Esophagus muscularis mucosa (tissue), 4 donors: ENCODE measurements at regions not wholly inside any gene's neighbourhood (a gene's known extent, or its start where the extent isn't known, plus 50 kb on each side); places are given as distances from the start of the nearest gene placed in this dataset.

Experiments used
- DNase-seq: peaks from one replicate; pipeline ENCODE4 v3.0.0-alpha.2; 2017; ENCODE audit errors: extremely low spot score
- H3K27ac ChIP-seq, 4 donors: fragments of 200-600 bp; sonication (generic); replicated peaks in 1 of 4; 1 replicate in 3 of 4; 2 replicates in 1 of 4; pipeline ENCODE4 v1.5.1; 2016 to 2019; ENCODE audit warnings: mild to moderate bottlenecking in 1 of 4
- H3K27me3 ChIP-seq, 4 donors: fragments of 200-600 bp; sonication (generic); one replicate each; pipeline versions ENCODE4 v1.5.1 to v1.6.0; 2016 to 2019
- H3K36me3 ChIP-seq, 4 donors: fragments of 200-600 bp; sonication (generic); one replicate each; pipeline ENCODE4 v1.5.1; 2016 to 2019
- H3K4me1 ChIP-seq, 4 donors: fragments of 200-600 bp; sonication (generic); one replicate each; pipeline ENCODE4 v1.5.1; 2016 to 2019
- H3K4me3 ChIP-seq, 4 donors: fragments of 200-600 bp; sonication (generic); 1 replicate in 2 of 4; 2 replicates in 2 of 4; pipeline ENCODE4 v1.5.1; 2016 to 2019; ENCODE audit warnings: mild to moderate bottlenecking in 4 of 4, moderate library complexity in 1 of 4
- H3K9me3 ChIP-seq, 4 donors: fragments of 200-600 bp; sonication (generic); 1 replicate in 3 of 4; 2 replicates in 1 of 4; pipeline ENCODE4 v1.5.1; 2016 to 2019
- CTCF ChIP-seq, 3 experiments: fragments of 200-600 bp in 2 of 3; fragments of 450-650 bp in 1 of 3; sonication (generic) in 2 of 3; IDR thresholded peaks; one replicate each; pipeline ENCODE4 v1.5.1; 2017 to 2019; ENCODE audit warnings: antibody characterized with exemption in 3 of 3, mild to moderate bottlenecking in 2 of 3, moderate library complexity in 1 of 3
- EP300 ChIP-seq: sonication (generic); formaldehyde crosslinking; IDR thresholded peaks from one replicate; pipeline ENCODE4 v1.6.1; 2017; ENCODE audit warnings: antibody characterized with exemption
- POLR2A ChIP-seq: fragments of 450-650 bp; IDR thresholded peaks from one replicate; pipeline ENCODE4 v1.6.1; 2017; ENCODE audit warnings: antibody characterized with exemption, moderate library complexity, mild to moderate bottlenecking, low read depth
- POLR2AphosphoS5 ChIP-seq, 2 donors: sonication (generic); formaldehyde crosslinking; IDR thresholded peaks; one replicate each; pipeline ENCODE4 v1.6.1; 2017; ENCODE audit warnings: antibody characterized with exemption in 2 of 2
- WGBS: methylation state at CpG from one replicate; pipeline ENCODE4 v1.1.5; 2018; 5-methylcytosine and 5-hydroxymethylcytosine counted together
- intact Hi-C: fragments of 100-400 bp; cut with DNase I; formaldehyde crosslinking; loops from one replicate; pipeline ENCODE4 v1.15.1; 2023

GRCh38 chr12:75884465-75884985 lies 147.1 kb downstream of the PHLDA1 start:
- Histone ChIP-seq H3K27me3 (no peaks in the 10 kb centered on the region), H3K36me3 (no peaks in the 10 kb centered on the region), H3K4me3 (no peak overlapping the region), H3K27ac (no peak overlapping the region), H3K9me3 (no peaks in the 10 kb centered on the region), H3K4me1 (peaks cover 0 to 5% (median 0%) of the 10 kb centered on the region in 4 donors)
- intact Hi-C loops = no loop called here
- DNase-seq = no peak
- WGBS = 94% methylated on average over 4 of the region's 4 CpGs
- TF ChIP-seq POLR2AphosphoS5 (IDR thresholded peaks at IDR 0.05) = no peak
- TF ChIP-seq POLR2A = no peak
- no peak for TF ChIP-seq EP300
- no peak for TF ChIP-seq CTCF (IDR thresholded peaks at IDR 0.05)

DNA sequence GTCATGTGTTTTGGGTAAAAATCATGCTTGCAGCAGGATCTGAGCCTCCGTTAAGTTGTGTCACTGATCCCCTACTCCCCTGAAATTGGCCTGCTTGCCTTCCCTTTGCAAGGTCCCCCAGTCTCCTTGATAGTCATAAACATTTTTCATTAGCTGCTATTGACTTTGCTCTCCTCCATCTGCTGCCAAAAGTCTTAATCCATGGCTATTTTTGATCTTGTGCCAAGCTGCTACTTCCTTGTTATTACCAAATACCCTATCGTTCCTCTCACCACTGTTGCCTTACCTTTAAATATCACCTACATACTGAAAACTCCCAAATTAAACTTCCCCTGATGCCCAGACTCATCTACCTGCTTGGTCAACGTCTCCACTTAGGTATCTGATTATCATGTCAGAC lies 148.3 kb downstream of the PHLDA1 start:
- no peaks in the 10 kb centered on the region for H3K36me3 ChIP-seq
- no peaks in the 10 kb centered on the region for H3K4me1 ChIP-seq
- H3K27ac ChIP-seq = no peak overlapping the region
- WGBS = 58% methylated on average over 3 of the region's 3 CpGs
- TF ChIP-seq EP300 (no peak), CTCF (IDR thresholded peaks at IDR 0.05) (no peak), POLR2A (no peak), POLR2AphosphoS5 (IDR thresholded peaks at IDR 0.05) (no peak)
- DNase-seq = no peak
- no peaks in the 10 kb centered on the region for H3K9me3 ChIP-seq
- H3K4me3 ChIP-seq = no peak overlapping the region
- intact Hi-C loops = no loop called here
- no peaks in the 10 kb centered on the region for H3K27me3 ChIP-seq

GRCh38 chr12:75882421-75882820 lies 149.2 kb downstream of the PHLDA1 start:
- DNase-seq = no peak
- no peaks in the 10 kb centered on the region for H3K27me3 ChIP-seq
- H3K27ac ChIP-seq = no peak overlapping the region
- H3K4me1 ChIP-seq = peaks cover 0 to under 1% (median 0%) of the 10 kb centered on the region in 4 donors
- H3K4me3 ChIP-seq = no peak overlapping the region
- intact Hi-C loops = no loop called here
- H3K36me3 ChIP-seq = no peaks in the 10 kb centered on the region
- TF ChIP-seq POLR2AphosphoS5 (IDR thresholded peaks at IDR 0.05) (no peak), CTCF (IDR thresholded peaks at IDR 0.05) (no peak), EP300 (no peak), POLR2A (no peak)
- 78% methylated on average over 3 of the region's 3 CpGs for WGBS
- no peaks in the 10 kb centered on the region for H3K9me3 ChIP-seq

DNA sequence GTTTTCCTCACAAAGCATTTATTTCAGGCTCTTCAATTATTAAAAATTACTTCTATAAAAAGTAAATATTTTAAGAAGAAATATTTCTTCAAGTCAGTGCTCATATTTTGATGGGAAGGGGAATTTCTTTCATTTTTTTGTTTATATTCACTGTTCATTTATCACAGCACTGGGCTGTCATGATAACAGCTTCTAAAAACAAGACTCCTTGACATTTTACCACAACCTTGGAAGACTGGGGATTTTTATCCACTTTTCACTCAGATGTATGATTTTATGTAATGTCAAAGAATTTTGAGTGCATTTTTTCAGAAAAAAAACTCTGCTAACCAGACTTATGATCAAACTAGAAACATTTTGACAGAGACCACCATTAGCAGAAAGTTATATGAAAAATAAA lies 149.7 kb downstream of the PHLDA1 start:
- TF ChIP-seq EP300 = no peak
- TF ChIP-seq CTCF (IDR thresholded peaks at IDR 0.05) = no peak
- no peak for TF ChIP-seq POLR2AphosphoS5 (IDR thresholded peaks at IDR 0.05)
- no peak for TF ChIP-seq POLR2A
- H3K27ac ChIP-seq = no peak overlapping the region
- DNase-seq = no peak

More for the DNA sequence above, 149.7 kb downstream of the PHLDA1 start:
- H3K36me3 ChIP-seq = no peaks in the 10 kb centered on the region
- peaks cover 0 to 5% (median 0%) of the 10 kb centered on the region in 4 donors for H3K4me1 ChIP-seq
- no peaks in the 10 kb centered on the region for H3K27me3 ChIP-seq
- H3K4me3 ChIP-seq = no peak overlapping the region
- intact Hi-C loops = no loop called here
- no peaks in the 10 kb centered on the region for H3K9me3 ChIP-seq
